ENCODE measurements at regions not wholly inside any gene's neighbourhood (a gene's known extent, or its start where the extent isn't known, plus 50 kb on each side); places are given as distances from the start of the nearest gene placed in this dataset.
A peak's percentile ranks its signal among the peaks of the same experiment; 100 is the strongest.

DNA sequence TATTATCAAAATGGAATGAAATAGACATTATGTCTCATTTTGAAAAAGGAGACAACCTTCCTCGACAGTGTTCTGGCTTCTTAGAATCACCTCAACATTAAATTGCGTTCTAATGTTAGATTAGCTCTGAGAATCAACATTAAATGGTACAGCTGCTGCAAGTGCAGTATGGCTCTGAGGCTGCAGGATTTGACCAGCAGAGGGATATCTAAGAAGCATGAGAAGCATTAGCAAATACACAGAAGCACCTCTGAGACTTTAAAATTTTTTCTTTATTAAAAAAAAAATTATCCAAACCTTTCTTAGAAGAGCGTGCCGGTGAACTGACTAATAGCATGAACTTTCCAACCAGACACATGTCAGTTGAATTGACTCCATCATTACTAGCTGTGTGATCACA is 253.4 kb upstream of the LRIG3 start:
- no peaks in the 10 kb centered on the region for H3K9me3 ChIP-seq
- H3K27me3 ChIP-seq = no peaks in the 10 kb centered on the region
- ATAC-seq (no peak), DNase-seq (no peak)
- no peak for TF ChIP-seq CTCF (IDR thresholded peaks at IDR 0.05)
- intact Hi-C loops (cut with DNase I) = no loop called here
- H3K4me3 ChIP-seq = no peak overlapping the region
- H3K27ac ChIP-seq = no peak overlapping the region
- no peaks in the 10 kb centered on the region for H3K36me3 ChIP-seq
- no peaks in the 10 kb centered on the region for H3K4me1 ChIP-seq

GRCh38 chr12:59168647-59169046 is 248.3 kb upstream of the LRIG3 start:
- TF ChIP-seq CTCF (IDR thresholded peaks at IDR 0.05) = no peak
- Histone ChIP-seq H3K9me3 (no peaks in the 10 kb centered on the region), H3K4me3 (no peak overlapping the region), H3K4me1 (no peaks in the 10 kb centered on the region), H3K27me3 (no peaks in the 10 kb centered on the region), H3K36me3 (no peaks in the 10 kb centered on the region), H3K27ac (no peak overlapping the region)
- DNase-seq = no peak
- intact Hi-C loops (cut with DNase I) = no loop called here
- no peak for ATAC-seq

DNA sequence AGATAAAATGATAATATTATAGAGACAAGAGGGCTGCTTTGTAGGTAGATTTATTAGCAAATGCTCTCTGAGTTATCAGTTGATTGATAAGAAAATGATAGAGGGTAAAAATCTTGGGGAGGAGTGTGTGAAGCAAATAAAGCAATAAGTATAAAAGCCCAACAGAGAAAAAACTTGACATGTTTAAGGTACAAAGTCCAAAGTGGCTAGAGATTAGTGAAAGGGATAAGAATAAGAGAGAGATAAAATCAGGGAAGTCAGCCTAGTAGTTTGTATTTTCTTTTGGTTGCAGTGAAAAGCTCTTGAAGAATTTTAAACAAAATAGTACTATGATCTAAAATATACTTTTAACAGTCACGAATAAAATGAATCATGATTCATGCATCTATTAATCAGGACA is 246.2 kb upstream of the LRIG3 start:
- intact Hi-C loops (cut with DNase I) = no loop called here
- Histone ChIP-seq H3K27me3 (no peaks in the 10 kb centered on the region), H3K36me3 (no peaks in the 10 kb centered on the region), H3K27ac (no peak overlapping the region), H3K9me3 (no peaks in the 10 kb centered on the region), H3K4me1 (no peaks in the 10 kb centered on the region), H3K4me3 (no peak overlapping the region)
- ATAC-seq (no peak), DNase-seq (no peak)
- TF ChIP-seq CTCF (IDR thresholded peaks at IDR 0.05) = no peak

DNA sequence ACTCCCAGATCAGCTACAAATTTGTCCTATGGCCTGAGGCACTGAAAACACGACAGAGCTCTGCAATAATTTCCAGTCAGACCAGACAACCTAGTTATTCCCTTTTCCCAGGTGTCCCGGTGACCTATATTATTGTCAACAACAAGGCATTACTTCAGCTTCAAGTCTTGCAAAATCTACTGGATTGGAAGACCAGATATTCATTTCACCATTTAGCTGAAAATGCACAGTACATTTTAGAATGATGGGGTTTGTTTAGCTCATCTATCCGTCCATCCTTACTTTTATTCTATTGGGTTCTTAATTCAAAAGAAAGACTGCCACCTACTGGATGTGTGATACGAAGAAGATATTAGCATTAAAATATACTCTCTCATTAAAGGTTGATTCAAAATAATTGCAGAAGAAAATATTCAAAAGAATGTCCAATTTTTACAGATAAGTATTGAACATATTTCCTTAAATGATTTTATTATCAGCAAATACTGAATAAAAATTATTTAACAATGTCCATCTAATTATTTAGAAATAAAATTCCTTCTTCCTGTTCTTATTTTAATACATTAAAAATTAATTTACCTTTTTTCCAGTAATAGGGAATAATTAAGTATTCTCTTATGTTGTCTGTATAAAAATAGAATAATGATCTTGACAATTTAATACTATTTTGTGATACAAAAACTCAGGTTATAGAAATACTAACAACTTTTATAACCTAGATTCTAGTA is 244.9 kb upstream of the LRIG3 start:
- no peak for DNase-seq
- TF ChIP-seq CTCF (IDR thresholded peaks at IDR 0.05) = peak; percentile 57
- Histone ChIP-seq H3K4me1 (no peaks in the 10 kb centered on the region), H3K9me3 (no peaks in the 10 kb centered on the region), H3K36me3 (no peaks in the 10 kb centered on the region), H3K27ac (no peak overlapping the region), H3K4me3 (no peak overlapping the region), H3K27me3 (no peaks in the 10 kb centered on the region)
- intact Hi-C loops (cut with DNase I) = no loop called here
- no peak for ATAC-seq

- Histone ChIP-seq H3K36me3 (no peaks in the 10 kb centered on the region), H3K27ac (no peak overlapping the region), H3K27me3 (no peaks in the 10 kb centered on the region), H3K4me1 (no peaks in the 10 kb centered on the region), H3K4me3 (no peak overlapping the region), H3K9me3 (no peaks in the 10 kb centered on the region)
- TF ChIP-seq CTCF (IDR thresholded peaks at IDR 0.05) = no peak
- ATAC-seq (no peak), DNase-seq (no peak)
- intact Hi-C loops (cut with DNase I) = no loop called here
Observed at GRCh38 chr12:59164226-59164625, 243.9 kb upstream of the LRIG3 start.

DNA sequence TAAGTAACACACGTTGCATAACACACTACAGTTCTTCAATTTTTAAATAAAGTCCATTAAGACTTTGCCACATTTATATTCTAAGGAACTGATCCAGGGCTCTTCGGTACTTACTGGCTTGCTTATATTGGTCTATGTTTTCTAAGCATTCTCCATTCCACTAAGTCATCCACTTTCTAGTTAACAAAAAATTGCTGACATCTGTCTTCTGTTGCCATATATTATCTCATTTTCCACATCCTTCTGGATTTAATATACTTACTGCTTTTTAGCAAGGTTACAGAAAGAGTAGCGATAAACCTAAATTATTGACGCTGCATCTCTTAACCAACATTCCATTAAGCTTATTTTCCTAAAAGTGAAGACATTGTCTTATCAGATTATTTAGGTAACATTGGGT is 238.4 kb upstream of the LRIG3 start:
- Histone ChIP-seq H3K27me3 (no peaks in the 10 kb centered on the region), H3K36me3 (no peaks in the 10 kb centered on the region), H3K4me3 (no peak overlapping the region), H3K27ac (no peak overlapping the region), H3K9me3 (no peaks in the 10 kb centered on the region), H3K4me1 (no peaks in the 10 kb centered on the region)
- no peak for TF ChIP-seq CTCF (IDR thresholded peaks at IDR 0.05)
- ATAC-seq (no peak), DNase-seq (no peak)
- intact Hi-C loops (cut with DNase I) = no loop called here

Measured in upper lobe of right lung (tissue), 1 donor.